DMS 273 (cell line): ENCODE measurements at regions not wholly inside any gene's neighbourhood (a gene's known extent, or its start where the extent isn't known, plus 50 kb on each side); places are given as distances from the start of the nearest gene placed in this dataset.
"Not testable (repeated sequence)": the region's sequence is repeated elsewhere in the genome, so short reads cannot be mapped to it uniquely, and the experiment has no call there.

Source experiments
- DNase-seq: peaks from one replicate; lab custom pipeline; 2025; ENCODE audit not compliant: unreplicated experiment; lab: John Stamatoyannopoulos, UW

- no peak for DNase-seq
These were observed 438.0 kb upstream of the ZNF337 start for GRCh38 chr20:26134606-26135005.

GRCh38 chr20:26133794-26134193 lies 437.1 kb upstream of the ZNF337 start:
- not testable (repeated sequence) for DNase-seq

GRCh38 chr20:26120920-26121319 lies 424.3 kb upstream of the ZNF337 start:
- DNase-seq, result not testable (repeated sequence)

- DNase-seq, result not testable (repeated sequence)
These were observed 397.8 kb upstream of the ZNF337 start for GRCh38 chr20:26094498-26094897.

GRCh38 chr20:26091921-26092320 lies 395.3 kb upstream of the ZNF337 start:
- DNase-seq, result not testable (repeated sequence)

- not testable (repeated sequence) for DNase-seq
These were observed 389.5 kb upstream of the ZNF337 start for GRCh38 chr20:26086195-26086594.

GRCh38 chr20:26073972-26074371 lies 377.3 kb upstream of the ZNF337 start:
- not testable (repeated sequence) for DNase-seq

GRCh38 chr20:26059324-26059723 lies 362.7 kb upstream of the ZNF337 start:
- not testable (repeated sequence) for DNase-seq

GRCh38 chr20:26058446-26058845 lies 361.8 kb upstream of the ZNF337 start:
- not testable (repeated sequence) for DNase-seq

- DNase-seq, result not testable (repeated sequence)
These were observed 360.6 kb upstream of the ZNF337 start for GRCh38 chr20:26057135-26057752.

GRCh38 chr20:26025792-26026191 lies 329.1 kb upstream of the ZNF337 start:
- DNase-seq, result not testable (repeated sequence)

- not testable (repeated sequence) for DNase-seq
These were observed 314.3 kb upstream of the ZNF337 start for GRCh38 chr20:26010942-26011276.

- peak; percentile 16 for DNase-seq
These were observed 313.7 kb upstream of the ZNF337 start for GRCh38 chr20:26010224-26010941.

GRCh38 chr20:26009402-26010223 lies 313.0 kb upstream of the ZNF337 start:
- DNase-seq, result peak; percentile 93

GRCh38 chr20:26008026-26008425 lies 311.4 kb upstream of the ZNF337 start:
- DNase-seq, result not testable (repeated sequence)

- not testable (repeated sequence) for DNase-seq
These were observed 309.5 kb upstream of the ZNF337 start for GRCh38 chr20:26006164-26006563.

- not testable (repeated sequence) for DNase-seq
These were observed 307.3 kb upstream of the ZNF337 start for GRCh38 chr20:26003959-26004358.

- DNase-seq, result not testable (repeated sequence)
These were observed 300.9 kb upstream of the ZNF337 start for GRCh38 chr20:25997367-25998038.

- no peak for DNase-seq
These were observed 295.5 kb upstream of the ZNF337 start for GRCh38 chr20:25992146-25992545.

GRCh38 chr20:25991756-25992130 lies 295.1 kb upstream of the ZNF337 start:
- no peak for DNase-seq

- DNase-seq, result no peak
These were observed 294.6 kb upstream of the ZNF337 start for GRCh38 chr20:25991051-25991755.
